SJCRH30 (cell line): ENCODE measurements at regions not wholly inside any gene's neighbourhood (a gene's known extent, or its start where the extent isn't known, plus 50 kb on each side); places are given as distances from the start of the nearest gene placed in this dataset.
A peak's percentile ranks its signal among the peaks of the same experiment; 100 is the strongest.
"Not testable (repeated sequence)": the region's sequence is repeated elsewhere in the genome, so short reads cannot be mapped to it uniquely, and the experiment has no call there.

Experiments
- DNase-seq, 2 experiments: peaks; one replicate each; pipeline ENCODE4 v3.0.0-alpha.2; 2015 to 2020
- H3K27ac ChIP-seq: fragments of 250-450 bp; sonication (Bioruptor Pico); 2 replicates; pipeline ENCODE4 v1.5.1; 2020; ENCODE audit warnings: mild to moderate bottlenecking, moderate library complexity
- H3K27me3 ChIP-seq: fragments of 250-450 bp; sonication (Bioruptor Pico); 2 replicates; pipeline ENCODE4 v1.5.1; 2020; ENCODE audit warnings: mild to moderate bottlenecking, moderate library complexity
- H3K36me3 ChIP-seq: fragments of 250-450 bp; sonication (Bioruptor Pico); 2 replicates; pipeline ENCODE4 v1.5.1; 2020; ENCODE audit warnings: mild to moderate bottlenecking, moderate library complexity
- H3K4me1 ChIP-seq: fragments of 250-450 bp; sonication (Bioruptor Pico); 2 replicates; pipeline ENCODE4 v1.5.1; 2020; ENCODE audit warnings: mild to moderate bottlenecking, moderate library complexity
- H3K4me3 ChIP-seq: fragments of 250-450 bp; sonication (Bioruptor Pico); 2 replicates; pipeline ENCODE4 v1.5.1; 2020; ENCODE audit warnings: mild to moderate bottlenecking, moderate library complexity
- H3K9me3 ChIP-seq: fragments of 250-450 bp; sonication (Bioruptor Pico); replicated peaks from 2 replicates; pipeline ENCODE4 v1.5.1; 2020; ENCODE audit warnings: mild to moderate bottlenecking, moderate library complexity

DNA sequence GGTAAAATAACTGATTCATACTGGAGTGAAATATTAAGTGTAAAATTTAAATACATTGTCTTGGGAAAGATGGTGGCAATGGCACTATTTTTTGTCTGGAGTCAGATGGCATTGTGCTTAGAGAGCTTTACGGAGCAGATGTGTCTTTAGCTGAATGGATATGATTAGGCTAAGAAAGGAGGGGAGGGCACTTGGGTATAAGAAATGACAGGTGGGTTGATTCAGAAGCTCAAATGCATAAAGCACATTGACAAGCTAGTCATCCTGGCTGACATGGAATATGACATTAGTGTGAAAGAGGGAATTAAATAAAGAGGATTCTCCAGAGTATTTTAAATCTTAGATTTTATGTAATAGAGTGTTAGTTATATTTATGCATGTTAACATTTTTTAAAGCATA, 570.1 kb upstream of the CBLB start:
- no peaks in the 10 kb centered on the region for H3K4me1 ChIP-seq
- no peak for DNase-seq
- no peaks in the 10 kb centered on the region for H3K27me3 ChIP-seq
- no peaks in the 10 kb centered on the region for H3K36me3 ChIP-seq
- H3K4me3 ChIP-seq: no peak overlapping the region
- no peaks in the 10 kb centered on the region for H3K9me3 ChIP-seq
- H3K27ac ChIP-seq: no peak overlapping the region

- H3K27ac ChIP-seq: no peak overlapping the region
- H3K9me3 ChIP-seq: no peaks in the 10 kb centered on the region
- no peak overlapping the region for H3K4me3 ChIP-seq
- no peak for DNase-seq
- no peaks in the 10 kb centered on the region for H3K36me3 ChIP-seq
- H3K4me1 ChIP-seq: no peaks in the 10 kb centered on the region
- H3K27me3 ChIP-seq: no peaks in the 10 kb centered on the region
Measured at GRCh38 chr3:106440672-106441071, 571.9 kb upstream of the CBLB start.

GRCh38 chr3:106446271-106446670, 577.5 kb upstream of the CBLB start:
- H3K9me3 ChIP-seq: no peaks in the 10 kb centered on the region
- no peak overlapping the region for H3K4me3 ChIP-seq
- DNase-seq: no peak
- H3K36me3 ChIP-seq: no peaks in the 10 kb centered on the region
- H3K4me1 ChIP-seq: no peaks in the 10 kb centered on the region; the same call in 1 of the 2 replicates
- no peak overlapping the region for H3K27ac ChIP-seq
- no peaks in the 10 kb centered on the region for H3K27me3 ChIP-seq

DNA sequence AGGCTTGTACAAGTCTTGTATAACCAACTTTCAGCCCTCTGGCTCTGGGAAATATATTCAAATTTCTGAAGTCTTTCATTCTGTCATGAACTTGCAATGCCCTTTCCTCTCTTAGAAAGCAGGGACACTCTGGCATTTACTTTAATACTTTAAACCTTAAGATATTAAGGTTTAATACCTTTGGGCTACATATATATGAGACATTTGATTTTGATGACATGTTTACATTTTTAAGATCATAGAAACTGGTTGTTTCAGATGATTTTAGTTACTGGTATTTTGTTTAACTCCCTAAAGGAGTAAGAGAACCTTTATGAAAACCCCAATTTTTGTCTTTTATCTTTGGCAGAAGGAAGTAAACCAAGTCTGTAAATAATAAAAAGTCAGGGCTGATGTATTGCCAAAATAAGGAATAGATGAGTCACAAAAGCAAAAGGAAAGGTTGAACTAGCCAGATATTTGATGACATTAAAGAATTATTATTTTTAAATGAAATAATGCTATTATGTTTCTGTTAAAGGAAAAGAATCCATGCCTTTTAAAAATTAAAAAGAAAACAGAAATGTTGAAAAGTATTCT, 579.0 kb upstream of the CBLB start:
- Histone ChIP-seq H3K36me3 (no peaks in the 10 kb centered on the region), H3K27me3 (no peaks in the 10 kb centered on the region), H3K9me3 (no peaks in the 10 kb centered on the region), H3K4me1 (no peaks in the 10 kb centered on the region; the same call in 1 of the 2 replicates), H3K27ac (no peak overlapping the region), H3K4me3 (no peak overlapping the region)
- no peak for DNase-seq

DNA sequence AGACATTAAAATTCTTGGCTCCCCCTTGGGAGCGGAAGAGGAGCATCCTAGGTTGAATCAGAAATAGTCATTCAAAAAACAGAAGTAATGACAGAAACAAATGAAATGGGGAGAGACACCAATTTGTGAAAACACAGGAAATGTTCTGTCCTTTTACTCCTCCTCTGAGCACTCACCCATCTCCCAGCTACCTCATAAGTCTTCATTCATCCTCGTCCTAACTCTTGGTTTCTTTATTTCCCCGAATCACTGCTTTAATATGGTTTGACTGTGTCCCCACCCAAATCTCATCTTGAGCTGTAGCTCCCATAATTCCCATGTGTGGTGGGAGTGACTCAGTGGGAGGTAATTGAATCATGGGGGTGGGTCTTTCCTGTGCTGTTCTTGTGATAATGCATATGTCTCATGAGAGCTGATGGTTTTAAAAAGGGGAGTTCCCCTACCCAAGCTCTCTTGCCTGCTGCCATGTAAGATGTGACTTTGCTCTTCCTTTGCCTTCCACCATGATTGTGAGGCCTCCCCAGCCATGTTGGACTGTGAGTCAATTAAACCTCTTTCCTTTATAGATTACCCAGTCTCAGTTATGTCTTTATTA, 579.7 kb upstream of the CBLB start:
- not testable (repeated sequence) for H3K4me3 ChIP-seq

GRCh38 chr3:106452096-106452495, 583.3 kb upstream of the CBLB start:
- Histone ChIP-seq H3K4me1 (peaks cover 6% of the 10 kb centered on the region), H3K4me3 (no peak overlapping the region)

More for the DNA sequence above, 579.7 kb upstream of the CBLB start:
- not testable (repeated sequence) for H3K27ac ChIP-seq, H3K9me3 ChIP-seq, H3K36me3 ChIP-seq, H3K4me1 ChIP-seq, DNase-seq, H3K27me3 ChIP-seq

DNA sequence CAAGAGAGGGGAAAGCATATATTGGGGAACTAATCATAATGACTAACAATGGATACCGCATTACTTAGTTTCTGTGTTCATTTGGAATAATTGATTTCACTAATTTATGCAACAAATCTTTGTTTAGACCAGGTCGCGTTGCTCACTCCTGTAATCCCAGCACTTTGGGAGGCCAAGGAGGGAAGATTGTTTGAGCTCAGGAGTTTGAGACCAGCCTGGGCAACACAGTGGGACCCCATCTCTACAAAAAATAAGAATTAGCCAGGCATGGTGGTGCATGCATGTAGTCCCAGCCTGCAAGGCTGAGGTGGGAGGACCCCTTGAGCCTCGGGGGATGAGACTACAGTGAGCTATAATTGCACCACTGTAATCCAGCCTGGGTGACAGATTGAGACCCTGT, 585.7 kb upstream of the CBLB start:
- Histone ChIP-seq H3K9me3 (no peaks in the 10 kb centered on the region), H3K27me3 (no peaks in the 10 kb centered on the region), H3K27ac (no peak overlapping the region), H3K4me1 (peaks cover 20% of the 10 kb centered on the region), H3K4me3 (no peak overlapping the region), H3K36me3 (no peaks in the 10 kb centered on the region)
- DNase-seq: no peak

More at GRCh38 chr3:106452096-106452495, 583.3 kb upstream of the CBLB start:
- H3K9me3 ChIP-seq: no peaks in the 10 kb centered on the region
- no peak for DNase-seq
- H3K36me3 ChIP-seq: no peaks in the 10 kb centered on the region
- no peaks in the 10 kb centered on the region for H3K27me3 ChIP-seq
- H3K27ac ChIP-seq: no peak overlapping the region

DNA sequence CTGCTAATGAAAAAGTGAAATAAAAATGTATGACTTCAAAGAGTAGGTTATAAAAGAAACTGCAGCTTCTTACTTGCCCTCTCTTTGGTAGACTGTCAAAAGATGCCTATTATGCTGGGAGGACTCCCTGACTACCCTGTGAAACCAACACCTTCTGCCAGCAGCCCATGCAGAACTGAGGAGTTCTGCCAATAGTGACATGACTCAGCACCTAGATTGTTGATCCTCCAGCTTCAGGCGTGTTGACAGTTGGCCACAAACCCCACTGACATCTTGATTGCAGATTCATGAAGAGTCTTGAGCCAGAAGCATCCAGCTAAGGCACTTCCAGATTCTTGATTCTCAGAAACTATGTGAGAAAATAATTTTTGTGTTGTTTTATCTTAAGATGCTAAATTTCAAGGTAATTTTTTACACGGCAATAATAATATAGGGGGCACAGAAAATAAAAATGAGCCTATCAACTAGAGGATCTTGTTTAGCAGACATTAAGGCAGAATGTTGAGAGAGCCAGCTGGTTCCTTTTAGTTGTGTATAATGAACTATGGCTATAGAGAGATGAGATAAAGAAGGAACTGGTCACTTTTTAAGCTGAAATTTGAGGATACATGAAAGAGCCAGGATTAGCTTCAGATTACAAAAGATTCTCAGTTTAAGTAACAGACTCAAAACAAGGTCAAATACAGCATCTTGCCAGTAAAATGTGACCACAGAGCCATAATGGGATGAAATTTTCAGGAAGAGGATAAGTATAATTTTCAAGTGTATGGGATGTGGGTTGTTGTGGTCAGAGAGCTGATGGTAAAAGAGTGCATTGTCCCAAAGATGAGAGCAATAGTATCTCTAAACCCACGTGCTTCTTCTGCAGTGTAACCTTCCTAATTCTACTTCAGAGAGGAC, 588.7 kb upstream of the CBLB start:
- H3K27ac ChIP-seq: no peak overlapping the region
- peak; percentile 21 to 46 for DNase-seq

GRCh38 chr3:106458952-106459351, 590.1 kb upstream of the CBLB start:
- H3K4me3 ChIP-seq: no peak overlapping the region
- H3K27ac ChIP-seq: no peak overlapping the region
- H3K4me1 ChIP-seq: peaks cover 20% of the 10 kb centered on the region
- H3K27me3 ChIP-seq: no peaks in the 10 kb centered on the region
- H3K36me3 ChIP-seq: no peaks in the 10 kb centered on the region
- H3K9me3 ChIP-seq: no peaks in the 10 kb centered on the region
- DNase-seq: no peak

More for the DNA sequence above, 588.7 kb upstream of the CBLB start:
- Histone ChIP-seq H3K9me3 (no peaks in the 10 kb centered on the region), H3K4me3 (no peak overlapping the region), H3K4me1 (peaks cover 20% of the 10 kb centered on the region), H3K27me3 (no peaks in the 10 kb centered on the region), H3K36me3 (no peaks in the 10 kb centered on the region)

- DNase-seq: no peak
- H3K27ac ChIP-seq: no peak overlapping the region
- H3K27me3 ChIP-seq: no peaks in the 10 kb centered on the region
- H3K9me3 ChIP-seq: peaks cover 3% of the 10 kb centered on the region; the same call in 1 of the 2 replicates
- no peak overlapping the region for H3K4me3 ChIP-seq
- H3K36me3 ChIP-seq: no peaks in the 10 kb centered on the region
- H3K4me1 ChIP-seq: no peaks in the 10 kb centered on the region
Measured at GRCh38 chr3:106466881-106467280, 598.1 kb upstream of the CBLB start.

- no peak for DNase-seq
- peaks cover 3% of the 10 kb centered on the region; the same call in 1 of the 2 replicates for H3K9me3 ChIP-seq
Measured at GRCh38 chr3:106473576-106474475, 605.0 kb upstream of the CBLB start.

DNA sequence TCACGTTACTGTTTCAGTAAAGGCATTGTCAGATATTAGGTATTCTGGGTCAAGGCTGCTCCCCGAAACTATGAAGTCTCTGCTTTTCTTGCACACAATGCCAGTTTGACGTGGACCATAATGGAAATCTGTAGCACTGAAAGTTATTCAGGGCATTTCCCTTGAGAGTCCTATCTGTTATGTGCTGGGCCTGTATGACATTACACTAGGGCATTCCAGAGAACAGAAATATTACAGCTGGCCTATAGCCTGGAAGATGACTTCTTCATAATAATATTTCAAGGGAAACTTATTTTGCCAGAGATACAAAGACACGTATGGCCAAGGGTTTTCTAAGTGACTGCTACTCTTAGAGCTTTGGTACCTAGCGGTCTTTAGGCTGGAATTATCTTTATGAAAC, 613.6 kb upstream of the CBLB start:
- H3K27ac ChIP-seq: no peak overlapping the region
- no peak for DNase-seq
- H3K27me3 ChIP-seq: no peaks in the 10 kb centered on the region
- H3K4me3 ChIP-seq: no peak overlapping the region
- no peaks in the 10 kb centered on the region for H3K36me3 ChIP-seq
- no peaks in the 10 kb centered on the region for H3K9me3 ChIP-seq
- no peaks in the 10 kb centered on the region for H3K4me1 ChIP-seq

More at GRCh38 chr3:106473576-106474475, 605.0 kb upstream of the CBLB start:
- no peak overlapping the region for H3K4me3 ChIP-seq
- H3K36me3 ChIP-seq: no peaks in the 10 kb centered on the region
- no peak overlapping the region for H3K27ac ChIP-seq
- H3K27me3 ChIP-seq: no peaks in the 10 kb centered on the region
- H3K4me1 ChIP-seq: no peaks in the 10 kb centered on the region

DNA sequence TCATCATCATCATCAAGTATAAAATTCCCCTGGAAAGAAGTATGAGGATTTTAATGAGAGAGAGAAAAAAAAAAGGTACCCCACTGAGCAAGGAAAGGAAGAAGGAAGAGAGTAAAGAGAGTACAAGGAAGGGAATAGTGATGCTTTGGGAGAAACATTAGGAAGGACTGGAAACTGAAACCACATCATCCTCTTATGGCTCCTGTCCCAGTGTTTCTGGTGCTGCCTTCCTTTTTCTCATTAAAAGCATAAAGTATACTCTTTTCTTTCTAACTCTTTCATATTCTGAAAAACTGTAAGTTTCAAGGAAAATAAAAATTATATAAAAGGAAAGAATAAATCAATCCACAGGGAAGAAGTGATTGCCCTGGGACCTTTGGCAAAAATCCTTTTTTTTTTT, 616.4 kb upstream of the CBLB start:
- no peak for DNase-seq
- no peaks in the 10 kb centered on the region for H3K36me3 ChIP-seq
- no peak overlapping the region for H3K4me3 ChIP-seq
- H3K4me1 ChIP-seq: no peaks in the 10 kb centered on the region
- H3K27me3 ChIP-seq: no peaks in the 10 kb centered on the region
- no peaks in the 10 kb centered on the region for H3K9me3 ChIP-seq
- H3K27ac ChIP-seq: no peak overlapping the region

- no peaks in the 10 kb centered on the region for H3K9me3 ChIP-seq
- DNase-seq: no peak
- no peaks in the 10 kb centered on the region for H3K27me3 ChIP-seq
- no peak overlapping the region for H3K4me3 ChIP-seq
- no peak overlapping the region for H3K27ac ChIP-seq
- no peaks in the 10 kb centered on the region for H3K36me3 ChIP-seq
- H3K4me1 ChIP-seq: no peaks in the 10 kb centered on the region
Measured at GRCh38 chr3:106485802-106486201, 617.0 kb upstream of the CBLB start.
